ENCODE measurements at regions not wholly inside any gene's neighbourhood (a gene's known extent, or its start where the extent isn't known, plus 50 kb on each side); places are given as distances from the start of the nearest gene placed in this dataset.

GRCh38 chr6:8991844-8992243 lies 556.5 kb upstream of the SLC35B3 start:
- H2AK9ac ChIP-seq (replicated peaks; ENCODE audit: low read depth, low read length, poor library complexity) = no peak overlapping the region
- no peak overlapping the region for H4K91ac ChIP-seq (ENCODE audit: insufficient read depth, low read depth, low read length)
- H3K4me2 ChIP-seq (ENCODE audit: low read depth, low read length) = no peak overlapping the region
- H3K9me3 ChIP-seq (ENCODE audit: control insufficient read depth, insufficient read depth, low read length) = no peaks in the 10 kb centered on the region
- H3K79me1 ChIP-seq (ENCODE audit: low read depth in 1 of 2, low read length in 2 of 2) = no peaks in the 10 kb centered on the region
- WGBS, 2 experiments (ENCODE audit: extremely low coverage in 2 of 2, insufficient read length in 1 of 2) = no CpG with 5 or more reads among the region's 3 CpGs
- H4K8ac ChIP-seq (ENCODE audit: low read depth in 2 of 2, low read length in 2 of 2) = no peak overlapping the region
- H3K4me3 ChIP-seq (ENCODE audit: insufficient read depth, low read depth, low read length) = no peak overlapping the region
- H3K36me3 ChIP-seq (ENCODE audit: control insufficient read depth, insufficient read depth, low read length) = no peaks in the 10 kb centered on the region
- BruUV-seq (replicated peaks) = no TSS peak
- no peak overlapping the region for H3K56ac ChIP-seq (ENCODE audit: extremely low read depth, insufficient read depth, low read length)
- no peak overlapping the region for H2BK5ac ChIP-seq (ENCODE audit: low read depth, low read length, poor library complexity, severe bottlenecking)
- no peak overlapping the region for H4K5ac ChIP-seq (ENCODE audit: low read depth, low read length)
- TF ChIP-seq CTCF (conservative IDR thresholded peaks at IDR 0.05; ENCODE audit: low read depth, low read length) (no peak), BHLHE40 (IDR thresholded peaks at IDR 0.05; ENCODE audit: low read depth, low read length) (no peak), SMC3 (IDR thresholded peaks at IDR 0.05; ENCODE audit: low read depth, low read length) (no peak), NFE2L2 (IDR thresholded peaks at IDR 0.05; ENCODE audit: low read depth, low read length) (no peak)
- ChIA-PET CTCF (interaction anchor here (1.5 kb wide), 1 partner anchor 9 kb away, joined by 6 read pairs; no protein-coding TSS in a partner anchor), POLR2A (ENCODE audit: unreplicated experiment) (no interaction called here)
- no peak overlapping the region for H2BK15ac ChIP-seq (ENCODE audit: low read depth, low read length)
- intact Hi-C loops (cut with micrococcal nuclease) (no loop called here), dilution Hi-C loops (cut with HindIII; ENCODE audit: low sequenced_read_pairs, unreplicated experiment) (no loop called here), in situ Hi-C loops (cut with MboI; ENCODE audit: low sequenced_read_pairs) (loop anchor here (25.0 kb wide), 1 partner anchor 545 kb away; no protein-coding TSS in a partner anchor)
- H3K9me1 ChIP-seq (ENCODE audit: insufficient read depth, low read length) = no peaks in the 10 kb centered on the region
- H3K9ac ChIP-seq (ENCODE audit: low read depth, low read length) = no peak overlapping the region
- ATAC-seq (ENCODE audit: low read depth) (no peak), DNase-seq (no peak)
- no peak overlapping the region for H2BK20ac ChIP-seq (ENCODE audit: low read depth, low read length)
- H3K27ac ChIP-seq (ENCODE audit: insufficient read depth, low read length) = no peak overlapping the region
- no peak overlapping the region for H2BK120ac ChIP-seq (ENCODE audit: low read depth, low read length)
- no peak overlapping the region for H2AK5ac ChIP-seq (ENCODE audit: low read depth, low read length)
- no peak overlapping the region for H3K23ac ChIP-seq (ENCODE audit: low read depth, low read length)
- H2AFZ ChIP-seq (replicated peaks; ENCODE audit: low read length, poor library complexity) = no peak overlapping the region
- H4K20me1 ChIP-seq (ENCODE audit: insufficient read depth, low read length) = no peaks in the 10 kb centered on the region
- H3K18ac ChIP-seq (ENCODE audit: low read depth, low read length) = no peak overlapping the region
- H3K4me1 ChIP-seq (ENCODE audit: control insufficient read depth, insufficient read depth, low read length) = no peaks in the 10 kb centered on the region
- no peak overlapping the region for H3K4ac ChIP-seq (ENCODE audit: low read depth, low read length)
- H3K27me3 ChIP-seq (ENCODE audit: control insufficient read depth, insufficient read depth, low read length) = no peaks in the 10 kb centered on the region
- no peak overlapping the region for H3K14ac ChIP-seq (replicated peaks; ENCODE audit: low read depth, low read length)
